AG10803 (cell line): ENCODE measurements at regions not wholly inside any gene's neighbourhood (a gene's known extent, or its start where the extent isn't known, plus 50 kb on each side); places are given as distances from the start of the nearest gene placed in this dataset.

Source experiments
- DNase-seq: peaks from one replicate; pipeline ENCODE4 v3.0.0; 2010; ENCODE audit warnings: low read depth
- H3K4me3 ChIP-seq: 2 replicates; pipeline ENCODE4 v1.5.1; 2011; ENCODE audit warnings: mild to moderate bottlenecking, low read length, control low read depth
- CTCF ChIP-seq: conservative IDR thresholded peaks from 2 replicates; pipeline ENCODE4 v1.5.1; 2011; ENCODE audit warnings: mild to moderate bottlenecking, low read length, control low read depth, inconsistent platforms

GRCh38 chr17:55567240-55568214, 56.3 kb upstream of the SMIM36 start:
- H3K4me3 ChIP-seq: no peak overlapping the region
- DNase-seq: no peak
- TF ChIP-seq CTCF: no peak

DNA sequence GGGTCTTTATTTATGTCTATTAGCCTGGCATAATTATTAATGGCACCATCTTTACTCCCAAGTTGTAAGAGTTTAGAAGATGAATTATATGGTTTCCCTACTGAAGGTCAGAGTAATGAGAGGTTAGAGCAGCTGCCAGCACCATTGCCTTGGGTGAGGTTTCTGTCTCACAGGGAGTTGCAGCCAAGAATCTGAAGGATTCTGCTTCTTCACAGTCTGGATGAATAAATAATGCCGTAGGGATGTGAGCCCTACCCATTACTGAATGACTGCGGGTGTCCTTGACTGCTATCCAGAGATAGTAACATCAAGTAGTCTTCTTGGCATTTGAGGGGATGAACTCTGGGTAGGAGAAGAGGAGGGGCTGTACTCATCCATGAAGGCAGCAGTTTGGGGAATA, 52.8 kb upstream of the SMIM36 start:
- no peak overlapping the region for H3K4me3 ChIP-seq
- no peak for DNase-seq
- no peak for TF ChIP-seq CTCF

DNA sequence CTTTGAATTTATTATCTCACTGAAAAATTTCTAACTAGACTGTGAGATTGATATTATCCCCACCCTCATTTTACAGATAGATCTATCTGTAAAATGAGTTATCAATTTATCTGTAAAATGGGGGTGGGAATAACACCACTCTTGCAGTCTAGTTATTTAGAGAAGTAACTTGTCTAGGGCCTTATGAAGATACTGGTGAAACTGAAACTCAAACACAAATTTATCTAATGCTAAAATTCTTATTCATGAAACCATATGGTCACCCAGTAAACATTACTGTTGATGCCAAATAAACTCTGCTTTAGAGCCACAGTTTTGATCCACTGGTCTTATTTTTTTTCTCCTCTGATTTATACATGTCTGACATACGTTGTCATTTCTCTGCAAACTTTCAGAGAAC, 52.1 kb upstream of the SMIM36 start:
- no peak for DNase-seq

DNA sequence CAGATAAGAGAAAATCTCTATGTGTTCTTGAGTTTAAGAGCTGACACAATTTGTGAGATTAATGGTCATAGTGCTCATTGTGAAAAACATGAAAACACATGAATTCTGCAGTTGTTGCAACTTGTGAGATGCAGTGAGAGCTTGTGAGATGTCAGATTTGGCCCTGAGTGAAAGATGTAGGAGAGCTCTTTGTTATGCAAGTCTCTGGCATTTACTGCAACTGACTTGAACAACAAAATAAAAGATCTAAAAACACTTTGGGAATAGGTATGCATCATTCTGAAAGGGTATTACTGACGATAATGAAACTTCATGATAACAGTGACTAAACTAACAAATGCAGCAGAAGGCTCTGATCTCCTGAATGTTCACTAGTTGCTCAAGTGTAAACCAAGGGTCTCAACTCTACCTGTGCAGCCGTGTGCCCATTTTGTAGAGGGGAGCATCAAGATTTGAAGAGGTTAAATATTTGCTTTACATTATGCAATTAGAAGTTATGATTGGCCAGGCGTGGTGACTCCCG, 50.8 kb upstream of the SMIM36 start:
- no peak for TF ChIP-seq CTCF
- no peak for DNase-seq
- H3K4me3 ChIP-seq: no peak overlapping the region

More for the DNA sequence above, 52.1 kb upstream of the SMIM36 start:
- H3K4me3 ChIP-seq: no peak overlapping the region
- TF ChIP-seq CTCF: no peak

- no peak for TF ChIP-seq CTCF
- DNase-seq: no peak
These were observed 50.2 kb upstream of the SMIM36 start for GRCh38 chr17:55561316-55561972.

More at GRCh38 chr17:55561316-55561972, 50.2 kb upstream of the SMIM36 start:
- no peak overlapping the region for H3K4me3 ChIP-seq
